ENCODE measurements at regions not wholly inside any gene's neighbourhood (a gene's known extent, or its start where the extent isn't known, plus 50 kb on each side); places are given as distances from the start of the nearest gene placed in this dataset.

GRCh38 chr13:86757236-86757978 is 913.8 kb upstream of the SLITRK5 start:
- H3K4me3 ChIP-seq (ENCODE audit: low read depth, low read length): no peak overlapping the region
- no peak for DNase-seq (ENCODE audit: low read depth)
- TF ChIP-seq CTCF (IDR thresholded peaks at IDR 0.05; ENCODE audit: insufficient read depth, low read length): no peak

GRCh38 chr13:86758116-86758515 is 913.1 kb upstream of the SLITRK5 start:
- no peak for TF ChIP-seq CTCF (IDR thresholded peaks at IDR 0.05; ENCODE audit: insufficient read depth, low read length)
- no peak for DNase-seq (ENCODE audit: low read depth)
- H3K4me3 ChIP-seq (ENCODE audit: low read depth, low read length): no peak overlapping the region

- no peak for TF ChIP-seq CTCF (IDR thresholded peaks at IDR 0.05; ENCODE audit: insufficient read depth, low read length)
- no peak overlapping the region for H3K4me3 ChIP-seq (ENCODE audit: low read depth, low read length)
- no peak for DNase-seq (ENCODE audit: low read depth)
Measured at GRCh38 chr13:86760620-86761019, 910.6 kb upstream of the SLITRK5 start.

- TF ChIP-seq CTCF (IDR thresholded peaks at IDR 0.05; ENCODE audit: insufficient read depth, low read length): no peak
- H3K4me3 ChIP-seq (ENCODE audit: low read depth, low read length): no peak overlapping the region
- no peak for DNase-seq (ENCODE audit: low read depth)
Measured at GRCh38 chr13:86765462-86765861, 905.7 kb upstream of the SLITRK5 start.

- no peak for DNase-seq (ENCODE audit: low read depth)
- no peak overlapping the region for H3K4me3 ChIP-seq (ENCODE audit: low read depth, low read length)
- no peak for TF ChIP-seq CTCF (IDR thresholded peaks at IDR 0.05; ENCODE audit: insufficient read depth, low read length)
Measured at GRCh38 chr13:86788616-86789015, 882.6 kb upstream of the SLITRK5 start.

GRCh38 chr13:86792153-86792651 is 879.0 kb upstream of the SLITRK5 start:
- TF ChIP-seq CTCF (IDR thresholded peaks at IDR 0.05; ENCODE audit: insufficient read depth, low read length): no peak
- DNase-seq (ENCODE audit: low read depth): no peak
- H3K4me3 ChIP-seq (ENCODE audit: low read depth, low read length): no peak overlapping the region

GRCh38 chr13:86795858-86796257 is 875.3 kb upstream of the SLITRK5 start:
- no peak for TF ChIP-seq CTCF (IDR thresholded peaks at IDR 0.05; ENCODE audit: insufficient read depth, low read length)
- DNase-seq (ENCODE audit: low read depth): no peak
- no peak overlapping the region for H3K4me3 ChIP-seq (ENCODE audit: low read depth, low read length)
